ENCODE measurements at regions not wholly inside any gene's neighbourhood (a gene's known extent, or its start where the extent isn't known, plus 50 kb on each side); places are given as distances from the start of the nearest gene placed in this dataset.
"Not testable (repeated sequence)": the region's sequence is repeated elsewhere in the genome, so short reads cannot be mapped to it uniquely, and the experiment has no call there.

DNA sequence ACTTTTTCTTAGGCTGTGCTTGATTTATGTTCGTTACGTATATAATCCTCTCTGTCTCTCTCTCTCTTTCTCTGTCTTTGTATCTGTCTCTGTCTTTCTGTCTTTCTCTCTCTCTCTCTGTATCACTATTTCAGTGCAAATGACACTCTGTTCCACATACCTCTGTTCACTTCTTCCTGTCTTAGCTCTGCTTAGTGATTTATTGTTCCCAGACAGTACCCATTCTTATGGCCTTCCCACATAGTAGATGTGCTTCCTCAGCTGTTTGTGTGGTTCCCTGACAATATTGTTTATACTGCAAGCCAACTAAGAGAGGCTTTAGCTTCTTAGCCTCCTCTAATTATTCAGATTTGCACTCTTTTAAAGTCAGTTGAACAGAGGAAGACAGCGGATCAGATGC is 1244.2 kb downstream of the DIAPH3 start:
- no peak overlapping the region for H3K4me2 ChIP-seq (ENCODE audit: low read length)
- no peaks in the 10 kb centered on the region for H3K4me1 ChIP-seq (ENCODE audit: control insufficient read depth, insufficient read depth, low read length)
- no peak overlapping the region for H3K4me3 ChIP-seq (ENCODE audit: low read length)
- H3K36me3 ChIP-seq (ENCODE audit: insufficient read depth, low read length) = no peaks in the 10 kb centered on the region
- H3K9ac ChIP-seq (ENCODE audit: low read depth, low read length) = no peak overlapping the region
- no peaks in the 10 kb centered on the region for H3K27me3 ChIP-seq (ENCODE audit: control insufficient read depth, insufficient read depth, low read length)
- H3K9me3 ChIP-seq (replicated peaks; ENCODE audit: low read length) = peaks cover 5% of the 10 kb centered on the region

DNA sequence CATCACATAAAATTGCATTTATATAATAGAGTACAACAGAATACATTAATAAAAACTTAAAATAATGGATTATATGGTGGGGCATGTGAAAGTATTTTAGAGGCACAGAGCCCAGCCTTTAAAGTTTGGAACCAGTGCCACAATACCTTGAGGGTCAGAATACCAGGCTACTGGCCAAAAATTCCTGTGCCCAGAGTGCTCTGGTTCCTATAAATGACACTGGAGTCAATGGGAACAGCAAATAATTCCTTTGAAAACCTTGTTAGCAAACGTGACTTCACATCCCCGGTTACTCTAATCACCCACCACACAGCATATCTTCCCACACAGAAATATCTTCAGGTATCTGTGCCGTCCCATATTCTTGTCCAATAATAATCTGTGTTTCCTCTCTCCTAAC is 1242.6 kb downstream of the DIAPH3 start:
- H3K36me3 ChIP-seq (ENCODE audit: insufficient read depth, low read length) = no peaks in the 10 kb centered on the region
- no peak overlapping the region for H3K4me2 ChIP-seq (ENCODE audit: low read length)
- H3K4me1 ChIP-seq (ENCODE audit: control insufficient read depth, insufficient read depth, low read length) = no peaks in the 10 kb centered on the region
- H3K9ac ChIP-seq (ENCODE audit: low read depth, low read length) = no peak overlapping the region
- H3K4me3 ChIP-seq (ENCODE audit: low read length) = no peak overlapping the region
- H3K27me3 ChIP-seq (ENCODE audit: control insufficient read depth, insufficient read depth, low read length) = no peaks in the 10 kb centered on the region
- peaks cover 7% of the 10 kb centered on the region for H3K9me3 ChIP-seq (replicated peaks; ENCODE audit: low read length)

DNA sequence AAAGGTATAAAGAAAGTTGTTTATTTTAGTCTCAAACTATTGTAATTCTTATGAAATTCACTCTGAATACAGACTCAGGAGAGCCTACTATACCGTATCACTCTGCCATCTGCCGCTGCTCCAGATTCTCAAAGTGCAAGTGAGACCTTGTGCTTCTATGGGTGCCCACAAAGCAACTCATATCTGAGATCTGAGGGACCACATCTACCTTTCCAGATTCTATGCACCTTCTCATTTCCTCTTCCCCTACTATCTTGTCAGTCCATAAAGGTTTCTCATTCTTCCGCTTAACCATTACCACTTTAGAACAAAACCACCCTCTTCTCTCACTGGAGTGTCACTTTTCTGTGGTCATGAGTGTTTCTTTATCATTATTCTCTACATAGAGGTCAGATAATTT is 1236.9 kb downstream of the DIAPH3 start:
- Histone ChIP-seq H3K9ac (ENCODE audit: low read depth, low read length) (no peak overlapping the region), H3K9me3 (replicated peaks; ENCODE audit: low read length) (peaks cover 5% of the 10 kb centered on the region), H3K4me1 (ENCODE audit: control insufficient read depth, insufficient read depth, low read length) (no peaks in the 10 kb centered on the region)

DNA sequence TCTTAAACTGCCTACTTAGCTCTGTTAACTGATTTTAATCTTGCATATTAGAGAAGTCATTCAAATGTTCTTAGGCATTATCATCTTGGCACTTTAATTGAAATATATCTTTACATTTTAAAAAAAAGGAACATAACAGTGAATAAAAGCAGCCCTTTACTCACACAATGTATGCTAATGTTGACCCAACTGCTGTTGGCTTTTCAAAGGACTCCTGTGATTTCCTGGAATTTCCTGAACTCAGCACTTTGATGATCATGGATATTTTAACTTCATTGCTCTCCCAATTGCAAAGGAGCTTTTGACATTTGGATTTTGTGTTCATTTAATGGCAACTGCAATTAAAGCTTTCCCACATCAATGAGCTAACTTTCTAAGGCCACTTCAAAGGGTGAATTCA is 1230.3 kb downstream of the DIAPH3 start:
- H3K9me3 ChIP-seq (replicated peaks; ENCODE audit: low read length) = peaks cover 5% of the 10 kb centered on the region
- H3K36me3 ChIP-seq (ENCODE audit: insufficient read depth, low read length) = no peaks in the 10 kb centered on the region
- H3K9ac ChIP-seq (ENCODE audit: low read depth, low read length) = no peak overlapping the region
- H3K4me2 ChIP-seq (ENCODE audit: low read length) = no peak overlapping the region
- no peaks in the 10 kb centered on the region for H3K27me3 ChIP-seq (ENCODE audit: control insufficient read depth, insufficient read depth, low read length)
- H3K4me3 ChIP-seq (ENCODE audit: low read length) = no peak overlapping the region
- H3K4me1 ChIP-seq (ENCODE audit: control insufficient read depth, insufficient read depth, low read length) = no peaks in the 10 kb centered on the region

More for the DNA sequence above, 1236.9 kb downstream of the DIAPH3 start:
- no peaks in the 10 kb centered on the region for H3K27me3 ChIP-seq (ENCODE audit: control insufficient read depth, insufficient read depth, low read length)
- H3K4me3 ChIP-seq (ENCODE audit: low read length) = no peak overlapping the region
- H3K36me3 ChIP-seq (ENCODE audit: insufficient read depth, low read length) = no peaks in the 10 kb centered on the region
- no peak overlapping the region for H3K4me2 ChIP-seq (ENCODE audit: low read length)

DNA sequence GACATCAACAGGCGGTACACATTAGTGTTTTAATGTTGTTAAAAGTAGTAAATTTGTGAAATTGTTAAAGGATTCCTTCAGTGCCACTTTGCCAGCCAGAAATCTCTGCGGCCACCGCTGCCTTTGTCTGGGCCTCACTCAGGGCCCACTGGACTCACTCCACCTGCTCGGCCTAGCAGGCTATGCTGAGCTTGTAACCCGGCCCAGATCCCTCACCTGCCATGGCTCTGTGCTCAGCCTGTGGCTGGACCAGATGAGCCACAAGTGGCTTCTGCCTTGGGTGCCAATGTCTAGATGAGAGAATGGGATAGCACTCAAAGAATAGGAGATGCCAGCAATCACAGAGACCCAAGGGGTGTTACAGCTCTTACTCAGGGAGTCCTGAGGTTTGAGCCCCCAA is 1228.0 kb downstream of the DIAPH3 start:
- Histone ChIP-seq H3K4me1 (ENCODE audit: control insufficient read depth, insufficient read depth, low read length) (no peaks in the 10 kb centered on the region), H3K9ac (ENCODE audit: low read depth, low read length) (no peak overlapping the region), H3K27me3 (ENCODE audit: control insufficient read depth, insufficient read depth, low read length) (no peaks in the 10 kb centered on the region), H3K4me3 (ENCODE audit: low read length) (no peak overlapping the region), H3K4me2 (ENCODE audit: low read length) (no peak overlapping the region), H3K36me3 (ENCODE audit: insufficient read depth, low read length) (no peaks in the 10 kb centered on the region), H3K9me3 (replicated peaks; ENCODE audit: low read length) (peaks cover 5% of the 10 kb centered on the region)

DNA sequence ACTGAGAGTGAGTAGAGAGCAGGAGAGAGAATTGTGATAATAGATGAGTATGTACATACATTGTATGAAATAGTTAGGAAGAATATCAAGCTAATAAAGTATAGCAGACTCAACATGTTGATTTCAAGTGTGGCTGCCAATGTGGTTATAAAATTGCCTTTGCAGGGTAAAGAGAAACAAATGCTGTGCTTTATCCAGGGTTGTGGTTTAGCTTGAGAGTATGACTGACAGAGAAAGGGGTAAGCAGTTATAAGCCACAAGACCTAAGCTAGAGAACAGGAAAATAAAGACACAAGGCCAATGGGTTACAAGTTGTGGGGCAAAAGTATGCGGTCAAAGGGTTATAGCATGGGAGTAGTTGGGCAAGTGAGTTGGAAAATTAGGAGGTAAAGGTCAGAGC is 1217.5 kb downstream of the DIAPH3 start:
- Histone ChIP-seq H3K36me3 (ENCODE audit: insufficient read depth, low read length) (no peaks in the 10 kb centered on the region), H3K4me3 (ENCODE audit: low read length) (no peak overlapping the region), H3K27me3 (ENCODE audit: control insufficient read depth, insufficient read depth, low read length) (no peaks in the 10 kb centered on the region), H3K4me1 (ENCODE audit: control insufficient read depth, insufficient read depth, low read length) (no peaks in the 10 kb centered on the region), H3K9me3 (replicated peaks; ENCODE audit: low read length) (no peaks in the 10 kb centered on the region), H3K9ac (ENCODE audit: low read depth, low read length) (no peak overlapping the region), H3K4me2 (ENCODE audit: low read length) (no peak overlapping the region)

DNA sequence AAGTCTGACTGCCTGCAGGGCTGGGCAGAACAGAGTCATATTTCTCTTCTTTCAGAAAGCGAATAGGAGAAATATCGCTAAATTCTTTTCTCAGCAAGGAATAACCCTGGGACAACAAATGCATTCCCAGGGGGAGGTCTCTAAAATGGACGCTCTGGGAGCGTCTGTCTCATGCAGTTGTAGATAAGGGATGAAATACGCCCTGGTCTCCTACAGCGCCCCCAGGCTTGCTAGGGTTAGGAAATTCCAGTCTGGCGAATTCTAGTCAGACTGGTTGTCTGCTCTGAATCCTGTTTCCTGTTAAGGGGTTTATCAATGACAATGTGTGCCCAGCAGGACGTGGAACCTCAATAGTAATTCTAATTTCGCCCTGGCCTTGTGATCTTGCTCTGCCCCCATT is 1214.1 kb downstream of the DIAPH3 start:
- Histone ChIP-seq H3K9me3 (replicated peaks; ENCODE audit: low read length) (no peaks in the 10 kb centered on the region), H3K27me3 (ENCODE audit: control insufficient read depth, insufficient read depth, low read length) (no peaks in the 10 kb centered on the region), H3K4me1 (ENCODE audit: control insufficient read depth, insufficient read depth, low read length) (no peaks in the 10 kb centered on the region), H3K36me3 (ENCODE audit: insufficient read depth, low read length) (no peaks in the 10 kb centered on the region), H3K4me3 (ENCODE audit: low read length) (no peak overlapping the region), H3K4me2 (ENCODE audit: low read length) (no peak overlapping the region), H3K9ac (ENCODE audit: low read depth, low read length) (no peak overlapping the region)

DNA sequence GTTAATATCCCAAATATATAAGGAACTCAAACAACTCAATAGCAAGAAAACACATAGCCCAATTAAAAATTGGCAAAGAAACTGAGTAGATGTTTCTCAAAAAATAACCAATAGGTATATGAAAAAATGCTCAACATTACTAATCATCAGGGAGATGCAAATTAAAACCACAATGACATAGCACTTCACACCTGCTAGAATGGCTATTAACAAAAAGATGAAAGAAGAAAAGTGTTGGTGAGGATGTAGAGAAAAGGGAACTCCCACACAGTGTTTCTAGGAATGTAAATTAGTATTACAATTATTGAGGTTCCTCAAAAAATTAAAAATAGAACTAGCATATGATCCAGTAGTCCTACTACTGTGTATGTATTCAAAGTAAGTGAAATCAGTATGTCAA is 1212.8 kb downstream of the DIAPH3 start:
- Histone ChIP-seq H3K27me3 (ENCODE audit: control insufficient read depth, insufficient read depth, low read length) (no peaks in the 10 kb centered on the region), H3K4me1 (ENCODE audit: control insufficient read depth, insufficient read depth, low read length) (no peaks in the 10 kb centered on the region), H3K9me3 (replicated peaks; ENCODE audit: low read length) (peaks cover 5% of the 10 kb centered on the region), H3K9ac (ENCODE audit: low read depth, low read length) (no peak overlapping the region), H3K4me3 (ENCODE audit: low read length) (no peak overlapping the region), H3K36me3 (ENCODE audit: insufficient read depth, low read length) (no peaks in the 10 kb centered on the region), H3K4me2 (ENCODE audit: low read length) (no peak overlapping the region)

DNA sequence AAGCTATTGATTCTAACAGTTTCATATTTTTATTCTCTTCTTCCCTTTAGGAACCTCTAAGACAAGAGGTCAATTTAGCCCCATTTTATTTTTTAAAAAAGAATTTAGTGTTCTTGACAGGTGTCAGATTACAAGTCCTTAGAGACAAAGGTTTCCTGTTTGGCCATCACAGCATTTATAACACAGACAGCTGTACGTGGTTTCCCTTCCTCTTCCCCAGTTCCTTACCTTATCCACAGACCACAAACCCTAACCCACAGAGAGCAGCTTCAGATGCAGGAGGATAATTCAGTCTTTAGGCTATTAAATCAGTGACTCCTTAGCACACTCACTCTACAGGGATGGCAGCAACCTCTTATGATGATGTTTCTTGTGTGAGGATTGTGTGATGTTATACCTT is 1210.1 kb downstream of the DIAPH3 start:
- Histone ChIP-seq H3K9ac (ENCODE audit: low read depth, low read length) (no peak overlapping the region), H3K4me3 (ENCODE audit: low read length) (no peak overlapping the region), H3K4me1 (ENCODE audit: control insufficient read depth, insufficient read depth, low read length) (no peaks in the 10 kb centered on the region), H3K27me3 (ENCODE audit: control insufficient read depth, insufficient read depth, low read length) (no peaks in the 10 kb centered on the region), H3K9me3 (replicated peaks; ENCODE audit: low read length) (peaks cover 8% of the 10 kb centered on the region), H3K4me2 (ENCODE audit: low read length) (no peak overlapping the region), H3K36me3 (ENCODE audit: insufficient read depth, low read length) (no peaks in the 10 kb centered on the region)

DNA sequence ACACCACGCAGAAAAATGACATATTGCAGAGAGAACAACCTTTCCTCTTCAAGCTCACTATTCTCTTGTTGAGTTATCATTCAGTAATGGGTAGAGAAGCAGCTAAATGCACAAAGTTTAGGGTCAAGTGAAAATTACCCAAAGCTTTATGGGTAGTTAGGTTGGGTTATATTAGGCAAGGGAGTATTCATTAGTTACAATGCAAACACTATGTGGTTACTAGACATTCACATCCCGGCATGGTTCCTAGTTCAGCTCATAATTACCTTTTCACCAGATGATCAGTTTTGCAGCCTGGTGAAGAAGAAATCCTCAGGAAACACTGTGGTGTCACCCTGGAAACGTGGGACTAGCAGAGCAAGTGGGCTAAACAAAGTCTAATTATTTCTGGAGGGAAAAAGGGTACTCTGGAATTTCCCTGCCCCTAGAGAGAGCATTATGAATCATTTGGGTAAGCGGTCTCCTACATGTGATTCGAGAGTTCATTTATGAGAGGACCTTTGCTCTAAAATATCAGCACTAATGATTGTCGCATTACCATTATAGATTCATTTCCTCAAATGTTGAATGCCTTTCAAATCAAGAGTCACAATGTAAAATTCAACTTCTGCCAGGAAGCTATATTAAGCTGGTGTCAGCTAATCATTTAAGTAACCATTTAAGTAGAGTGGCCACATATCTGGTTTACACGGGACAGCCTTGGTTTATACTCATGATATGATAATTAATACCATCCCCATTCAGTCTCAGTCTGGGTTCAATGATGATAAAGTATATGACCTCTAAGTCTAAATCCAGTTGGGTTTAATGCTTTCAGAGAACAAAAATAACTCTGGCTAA is 1208.0 kb downstream of the DIAPH3 start:
- no peak overlapping the region for H3K4me2 ChIP-seq (ENCODE audit: low read length)
- no peak overlapping the region for H3K4me3 ChIP-seq (ENCODE audit: low read length)
- no peaks in the 10 kb centered on the region for H3K36me3 ChIP-seq (ENCODE audit: insufficient read depth, low read length)
- no peaks in the 10 kb centered on the region for H3K4me1 ChIP-seq (ENCODE audit: control insufficient read depth, insufficient read depth, low read length)
- H3K27me3 ChIP-seq (ENCODE audit: control insufficient read depth, insufficient read depth, low read length) = no peaks in the 10 kb centered on the region
- H3K9ac ChIP-seq (ENCODE audit: low read depth, low read length) = no peak overlapping the region
- H3K9me3 ChIP-seq (replicated peaks; ENCODE audit: low read length) = peaks cover 8% of the 10 kb centered on the region

DNA sequence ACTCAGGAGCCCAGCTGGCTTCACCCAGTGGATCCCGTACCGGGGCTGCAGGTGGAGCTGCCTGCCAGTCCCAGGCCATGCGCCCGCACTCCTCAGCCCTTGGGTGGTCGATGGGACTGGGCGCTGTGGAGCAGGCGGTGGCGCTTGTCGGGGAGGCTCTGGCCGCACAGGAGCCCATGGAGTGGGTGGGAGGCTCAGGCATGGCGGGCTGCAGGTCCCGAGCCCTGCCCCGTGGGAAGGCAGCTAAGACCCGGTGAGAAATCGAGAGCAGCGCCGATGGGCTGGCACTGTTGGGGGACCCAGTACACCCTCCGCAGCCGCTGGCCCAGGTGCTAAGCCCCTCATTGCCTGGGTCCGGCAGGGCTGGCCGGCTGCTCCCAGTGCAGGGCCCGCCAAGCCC is 1205.6 kb downstream of the DIAPH3 start:
- H3K36me3 ChIP-seq (ENCODE audit: insufficient read depth, low read length); H3K4me2 ChIP-seq (ENCODE audit: low read length); H3K4me3 ChIP-seq (ENCODE audit: low read length); H3K4me1 ChIP-seq (ENCODE audit: control insufficient read depth, insufficient read depth, low read length); H3K9ac ChIP-seq (ENCODE audit: low read depth, low read length); H3K27me3 ChIP-seq (ENCODE audit: control insufficient read depth, insufficient read depth, low read length); H3K9me3 ChIP-seq (replicated peaks; ENCODE audit: low read length): not testable (repeated sequence)

DNA sequence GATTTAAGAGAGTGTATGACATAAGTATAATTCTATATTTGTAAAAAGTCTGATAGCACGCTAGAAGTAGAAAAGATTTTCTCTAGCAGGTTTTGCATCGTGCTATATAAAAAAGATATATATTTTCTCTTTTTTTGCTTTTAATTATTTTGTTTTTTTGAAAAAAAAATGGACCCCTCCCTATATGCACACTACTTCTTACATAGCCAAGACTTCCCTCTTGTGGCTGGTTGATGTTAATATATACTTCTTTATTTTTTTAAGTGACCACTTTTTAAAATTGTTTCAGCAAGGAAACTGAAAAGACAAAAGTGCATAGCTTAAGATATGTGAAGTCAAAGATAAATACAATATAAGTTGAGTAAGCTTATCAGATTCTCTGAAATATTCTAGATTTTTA is 1202.8 kb downstream of the DIAPH3 start:
- peaks cover 3% of the 10 kb centered on the region for H3K9me3 ChIP-seq (replicated peaks; ENCODE audit: low read length)
- H3K27me3 ChIP-seq (ENCODE audit: control insufficient read depth, insufficient read depth, low read length) = no peaks in the 10 kb centered on the region
- no peak overlapping the region for H3K4me2 ChIP-seq (ENCODE audit: low read length)
- H3K9ac ChIP-seq (ENCODE audit: low read depth, low read length) = no peak overlapping the region
- H3K4me1 ChIP-seq (ENCODE audit: control insufficient read depth, insufficient read depth, low read length) = no peaks in the 10 kb centered on the region
- H3K36me3 ChIP-seq (ENCODE audit: insufficient read depth, low read length) = no peaks in the 10 kb centered on the region
- H3K4me3 ChIP-seq (ENCODE audit: low read length) = no peak overlapping the region
